ENCODE measurements at regions not wholly inside any gene's neighbourhood (a gene's known extent, or its start where the extent isn't known, plus 50 kb on each side); places are given as distances from the start of the nearest gene placed in this dataset.
"Not testable (repeated sequence)": the region's sequence is repeated elsewhere in the genome, so short reads cannot be mapped to it uniquely, and the experiment has no call there.

- H3K9me3 ChIP-seq, result no peaks in the 10 kb centered on the region
- TF ChIP-seq POLR2A (IDR thresholded peaks at IDR 0.05) (no peak), CTCF (IDR thresholded peaks at IDR 0.05) (no peak)
- no peak for DNase-seq
- no peaks in the 10 kb centered on the region for H3K36me3 ChIP-seq
- H3K27ac ChIP-seq, result no peak overlapping the region
- WGBS, 2 donors, result 63 to 82% methylated on average over 1 of the region's 1 CpG
- H3K27me3 ChIP-seq, result no peaks in the 10 kb centered on the region
- intact Hi-C loops (cut with DNase I), result no loop called here
- H3K4me1 ChIP-seq, result no peaks in the 10 kb centered on the region
- no peak overlapping the region for H3K4me3 ChIP-seq
Observed at GRCh38 chr1:82145656-82146055, 344.9 kb downstream of the ADGRL2 start.

- intact Hi-C loops (cut with DNase I), result no loop called here
- 76 to 79% methylated on average over 3 of the region's 3 CpGs for WGBS, 2 donors
- no peak for DNase-seq
- Histone ChIP-seq H3K27me3 (no peaks in the 10 kb centered on the region), H3K4me3 (no peak overlapping the region), H3K4me1 (peaks cover 0 to 8% (median 0%) of the 10 kb centered on the region in 3 donors), H3K36me3 (no peaks in the 10 kb centered on the region), H3K9me3 (no peaks in the 10 kb centered on the region), H3K27ac (no peak overlapping the region)
- TF ChIP-seq CTCF (IDR thresholded peaks at IDR 0.05) (no peak), POLR2A (IDR thresholded peaks at IDR 0.05) (no peak)
Observed at GRCh38 chr1:82143108-82143833, 342.5 kb downstream of the ADGRL2 start.

- no peak for TF ChIP-seq POLR2A (IDR thresholded peaks at IDR 0.05)
- TF ChIP-seq CTCF (IDR thresholded peaks at IDR 0.05), result no peak
- intact Hi-C loops (cut with DNase I), result no loop called here
- Histone ChIP-seq H3K4me3 (no peak overlapping the region), H3K4me1 (peaks cover 0 to 8% (median 0%) of the 10 kb centered on the region in 3 donors), H3K27ac (no peak overlapping the region), H3K27me3 (no peaks in the 10 kb centered on the region), H3K36me3 (no peaks in the 10 kb centered on the region), H3K9me3 (no peaks in the 10 kb centered on the region)
- DNase-seq, result no peak
- WGBS, 2 donors, result 68 to 78% methylated on average over 2 of the region's 2 CpGs
Observed at GRCh38 chr1:82141390-82141789, 340.7 kb downstream of the ADGRL2 start.

GRCh38 chr1:82139751-82140468 lies 339.2 kb downstream of the ADGRL2 start:
- TF ChIP-seq CTCF (IDR thresholded peaks at IDR 0.05) (no peak), POLR2A (IDR thresholded peaks at IDR 0.05) (no peak)
- no peak overlapping the region for H3K27ac ChIP-seq
- no peaks in the 10 kb centered on the region for H3K27me3 ChIP-seq
- intact Hi-C loops (cut with DNase I), result no loop called here
- no peaks in the 10 kb centered on the region for H3K9me3 ChIP-seq
- DNase-seq, result no peak
- 40 to 55% methylated on average over 7 to 8 of the region's 8 CpGs for WGBS, 2 donors
- H3K36me3 ChIP-seq, result no peaks in the 10 kb centered on the region
- peaks cover 0 to 8% (median 0%) of the 10 kb centered on the region in 3 donors for H3K4me1 ChIP-seq
- no peak overlapping the region for H3K4me3 ChIP-seq

- H3K4me1 ChIP-seq; H3K27me3 ChIP-seq; intact Hi-C loops (cut with DNase I); H3K4me3 ChIP-seq; H3K36me3 ChIP-seq; DNase-seq; H3K27ac ChIP-seq; H3K9me3 ChIP-seq: not testable (repeated sequence)
- WGBS, 2 donors, result 78 to 100% methylated on average over 6 to 19 of the region's 20 CpGs
Observed at GRCh38 chr1:82136351-82136750, 335.6 kb downstream of the ADGRL2 start.
